ENCODE measurements at regions not wholly inside any gene's neighbourhood (a gene's known extent, or its start where the extent isn't known, plus 50 kb on each side); places are given as distances from the start of the nearest gene placed in this dataset.
A peak's percentile ranks its signal among the peaks of the same experiment; 100 is the strongest.

GRCh38 chr10:3941676-3942075 lies 156.7 kb upstream of the KLF6 start:
- no peak for DNase-seq (ENCODE audit: low read depth, low spot score)
- Histone ChIP-seq H3K9me1 (ENCODE audit: control insufficient read depth, extremely low read depth, insufficient read depth, low read length) (no peaks in the 10 kb centered on the region), H3K9me3 (ENCODE audit: control insufficient read depth, low read depth, low read length) (no peaks in the 10 kb centered on the region), H3K9ac (ENCODE audit: control insufficient read depth, extremely low read depth, insufficient read depth, low read length) (no peak overlapping the region), H3K27ac (ENCODE audit: control insufficient read depth, insufficient read depth, low read length) (no peak overlapping the region), H4K20me1 (ENCODE audit: control insufficient read depth, extremely low read depth, insufficient read depth, low read length) (no peaks in the 10 kb centered on the region), H3K4me1 (ENCODE audit: control insufficient read depth, extremely low read depth, insufficient read depth, low read length) (peaks cover 26% of the 10 kb centered on the region), H3K4me3 (ENCODE audit: control insufficient read depth in 2 of 3, extremely low read depth in 1 of 3, insufficient read depth in 2 of 3, low read depth in 1 of 3, low read length in 3 of 3) (no peak overlapping the region), H2AFZ (ENCODE audit: control insufficient read depth, low read length) (no peak overlapping the region), H3K79me2 (ENCODE audit: control insufficient read depth, insufficient read depth, low read length) (no peaks in the 10 kb centered on the region), H3K4me2 (ENCODE audit: control insufficient read depth, extremely low read depth, insufficient read depth, low read depth, low read length) (no peak overlapping the region), H3K27me3 (ENCODE audit: control insufficient read depth, extremely low read depth, insufficient read depth, low read length) (no peaks in the 10 kb centered on the region), H3K36me3 (ENCODE audit: control insufficient read depth in 2 of 2, extremely low read depth in 1 of 2, insufficient read depth in 2 of 2, low read length in 2 of 2) (no peaks in the 10 kb centered on the region)
- TF ChIP-seq, protein P1, sequence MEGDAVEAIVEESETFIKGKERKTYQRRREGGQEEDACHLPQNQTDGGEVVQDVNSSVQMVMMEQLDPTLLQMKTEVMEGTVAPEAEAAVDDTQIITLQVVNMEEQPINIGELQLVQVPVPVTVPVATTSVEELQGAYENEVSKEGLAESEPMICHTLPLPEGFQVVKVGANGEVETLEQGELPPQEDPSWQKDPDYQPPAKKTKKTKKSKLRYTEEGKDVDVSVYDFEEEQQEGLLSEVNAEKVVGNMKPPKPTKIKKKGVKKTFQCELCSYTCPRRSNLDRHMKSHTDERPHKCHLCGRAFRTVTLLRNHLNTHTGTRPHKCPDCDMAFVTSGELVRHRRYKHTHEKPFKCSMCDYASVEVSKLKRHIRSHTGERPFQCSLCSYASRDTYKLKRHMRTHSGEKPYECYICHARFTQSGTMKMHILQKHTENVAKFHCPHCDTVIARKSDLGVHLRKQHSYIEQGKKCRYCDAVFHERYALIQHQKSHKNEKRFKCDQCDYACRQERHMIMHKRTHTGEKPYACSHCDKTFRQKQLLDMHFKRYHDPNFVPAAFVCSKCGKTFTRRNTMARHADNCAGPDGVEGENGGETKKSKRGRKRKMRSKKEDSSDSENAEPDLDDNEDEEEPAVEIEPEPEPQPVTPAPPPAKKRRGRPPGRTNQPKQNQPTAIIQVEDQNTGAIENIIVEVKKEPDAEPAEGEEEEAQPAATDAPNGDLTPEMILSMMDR (optimal IDR thresholded peaks at IDR 0.05 in 1 of 3, IDR thresholded peaks at IDR 0.05 in 1 of 3, conservative IDR thresholded peaks at IDR 0.05 in 1 of 3; ENCODE audit: extremely low read depth in 1 of 3, insufficient read depth in 2 of 3, low read length in 3 of 3) = no peak
- TF ChIP-seq EZH2 (IDR thresholded peaks at IDR 0.05; ENCODE audit: low read length) = no peak
- FAIRE-seq = no peak
- dilution Hi-C loops (cut with MboI; ENCODE audit: extremely low pct_ligation_motif_present, low sequenced_read_pairs) = no loop called here

- H3K4me3 ChIP-seq (ENCODE audit: control insufficient read depth in 2 of 3, extremely low read depth in 1 of 3, insufficient read depth in 2 of 3, low read depth in 1 of 3, low read length in 3 of 3) = no peak overlapping the region
- peak overlapping the region; percentile 99 for H3K4me2 ChIP-seq (ENCODE audit: control insufficient read depth, extremely low read depth, insufficient read depth, low read depth, low read length)
- no peaks in the 10 kb centered on the region for H3K27me3 ChIP-seq (ENCODE audit: control insufficient read depth, extremely low read depth, insufficient read depth, low read length)
- TF ChIP-seq EZH2 (IDR thresholded peaks at IDR 0.05; ENCODE audit: low read length) = no peak
- TF ChIP-seq, protein P1 (optimal IDR thresholded peaks at IDR 0.05 in 1 of 3, IDR thresholded peaks at IDR 0.05 in 1 of 3, conservative IDR thresholded peaks at IDR 0.05 in 1 of 3; ENCODE audit: extremely low read depth in 1 of 3, insufficient read depth in 2 of 3, low read length in 3 of 3) = no peak
- H2AFZ ChIP-seq (ENCODE audit: control insufficient read depth, low read length) = no peak overlapping the region
- dilution Hi-C loops (cut with MboI; ENCODE audit: extremely low pct_ligation_motif_present, low sequenced_read_pairs) = no loop called here
- H3K9me3 ChIP-seq (ENCODE audit: control insufficient read depth, low read depth, low read length) = no peaks in the 10 kb centered on the region
- no peaks in the 10 kb centered on the region for H3K9me1 ChIP-seq (ENCODE audit: control insufficient read depth, extremely low read depth, insufficient read depth, low read length)
- FAIRE-seq (no peak), DNase-seq (ENCODE audit: low read depth, low spot score) (no peak)
- H3K36me3 ChIP-seq (ENCODE audit: control insufficient read depth in 2 of 2, extremely low read depth in 1 of 2, insufficient read depth in 2 of 2, low read length in 2 of 2) = peaks cover 0 to 2% of the 10 kb centered on the region in 2 experiments
- peaks cover 20% of the 10 kb centered on the region for H3K4me1 ChIP-seq (ENCODE audit: control insufficient read depth, extremely low read depth, insufficient read depth, low read length)
- H3K9ac ChIP-seq (ENCODE audit: control insufficient read depth, extremely low read depth, insufficient read depth, low read length) = peak overlapping the region; percentile 75
- no peaks in the 10 kb centered on the region for H4K20me1 ChIP-seq (ENCODE audit: control insufficient read depth, extremely low read depth, insufficient read depth, low read length)
- H3K79me2 ChIP-seq (ENCODE audit: control insufficient read depth, insufficient read depth, low read length) = no peaks in the 10 kb centered on the region
- H3K27ac ChIP-seq (ENCODE audit: control insufficient read depth, insufficient read depth, low read length) = peak overlapping the region; percentile 84
Measured at GRCh38 chr10:3936422-3937040, 151.5 kb upstream of the KLF6 start.

Data from keratinocyte (primary cell).